Neutrophil (primary cell): ENCODE measurements at regions not wholly inside any gene's neighbourhood (a gene's known extent, or its start where the extent isn't known, plus 50 kb on each side); places are given as distances from the start of the nearest gene placed in this dataset.

Experiments used
- H3K27ac ChIP-seq: fragments of 200-600 bp; sonication (generic); 2 replicates; pipeline ENCODE4 v1.5.1; 2016; ENCODE audit warnings: mild to moderate bottlenecking, moderate library complexity
- H3K27me3 ChIP-seq: fragments of 200-600 bp; sonication (generic); 2 replicates; pipeline ENCODE4 v1.6.0; 2016; ENCODE audit warnings: mild to moderate bottlenecking
- H3K36me3 ChIP-seq: fragments of 200-600 bp; sonication (generic); 2 replicates; pipeline ENCODE4 v1.5.1; 2017
- H3K4me1 ChIP-seq, 2 experiments: fragments of 200-600 bp in 1 of 2; sonication (generic) in 1 of 2; 1 replicate in 1 of 2; 2 replicates in 1 of 2; pipeline versions ENCODE4 v1.5.1 to v1.6.1; 2013 to 2016; ENCODE audit warnings: low read depth in 1 of 2, low read length in 1 of 2, mild to moderate bottlenecking in 1 of 2, moderate library complexity in 1 of 2; ENCODE audit not compliant: control insufficient read depth in 1 of 2, insufficient read depth in 1 of 2
- H3K4me3 ChIP-seq, 2 experiments: fragments of 200-600 bp in 1 of 2; sonication (generic) in 1 of 2; 1 replicate in 1 of 2; 2 replicates in 1 of 2; pipeline ENCODE4 v1.5.1; 2013 to 2016; ENCODE audit warnings: low read depth in 1 of 2, low read length in 1 of 2, mild to moderate bottlenecking in 1 of 2, moderate library complexity in 1 of 2
- H3K9me3 ChIP-seq: fragments of 200-600 bp; sonication (generic); 2 replicates; pipeline ENCODE4 v1.5.1; 2016
- CTCF ChIP-seq: fragments of 200-600 bp; sonication (generic); IDR thresholded peaks from 2 replicates; pipeline ENCODE4 v1.5.1; 2016; ENCODE audit warnings: antibody characterized with exemption

GRCh38 chr6:98672681-98673475 lies 161.5 kb upstream of the POU3F2 start:
- Histone ChIP-seq H3K4me1 (no peaks in the 10 kb centered on the region), H3K27ac (no peak overlapping the region), H3K9me3 (no peaks in the 10 kb centered on the region), H3K27me3 (no peaks in the 10 kb centered on the region), H3K36me3 (no peaks in the 10 kb centered on the region), H3K4me3 (no peak overlapping the region)
- no peak for TF ChIP-seq CTCF

GRCh38 chr6:98678481-98678880 lies 155.9 kb upstream of the POU3F2 start:
- H3K27me3 ChIP-seq = no peaks in the 10 kb centered on the region

GRCh38 chr6:98686008-98686601 lies 148.3 kb upstream of the POU3F2 start:
- no peaks in the 10 kb centered on the region for H3K36me3 ChIP-seq
- H3K4me1 ChIP-seq = no peaks in the 10 kb centered on the region
- no peaks in the 10 kb centered on the region for H3K27me3 ChIP-seq
- H3K27ac ChIP-seq = no peak overlapping the region
- no peaks in the 10 kb centered on the region for H3K9me3 ChIP-seq
- TF ChIP-seq CTCF = no peak
- no peak overlapping the region for H3K4me3 ChIP-seq

More at GRCh38 chr6:98678481-98678880, 155.9 kb upstream of the POU3F2 start:
- no peak for TF ChIP-seq CTCF
- no peaks in the 10 kb centered on the region for H3K9me3 ChIP-seq
- no peaks in the 10 kb centered on the region for H3K4me1 ChIP-seq
- H3K27ac ChIP-seq = no peak overlapping the region
- no peaks in the 10 kb centered on the region for H3K36me3 ChIP-seq
- H3K4me3 ChIP-seq = no peak overlapping the region

- H3K4me3 ChIP-seq = no peak overlapping the region
- H3K9me3 ChIP-seq = no peaks in the 10 kb centered on the region
Measured at GRCh38 chr6:98687752-98688151, 146.6 kb upstream of the POU3F2 start.

GRCh38 chr6:98695091-98695801 lies 139.1 kb upstream of the POU3F2 start:
- H3K4me3 ChIP-seq = no peak overlapping the region
- no peaks in the 10 kb centered on the region for H3K4me1 ChIP-seq
- no peaks in the 10 kb centered on the region for H3K27me3 ChIP-seq
- no peak for TF ChIP-seq CTCF
- H3K36me3 ChIP-seq = no peaks in the 10 kb centered on the region
- no peak overlapping the region for H3K27ac ChIP-seq
- no peaks in the 10 kb centered on the region for H3K9me3 ChIP-seq

More at GRCh38 chr6:98687752-98688151, 146.6 kb upstream of the POU3F2 start:
- H3K27ac ChIP-seq = no peak overlapping the region
- no peaks in the 10 kb centered on the region for H3K36me3 ChIP-seq
- no peaks in the 10 kb centered on the region for H3K4me1 ChIP-seq
- no peak for TF ChIP-seq CTCF
- no peaks in the 10 kb centered on the region for H3K27me3 ChIP-seq
